ENCODE measurements at regions not wholly inside any gene's neighbourhood (a gene's known extent, or its start where the extent isn't known, plus 50 kb on each side); places are given as distances from the start of the nearest gene placed in this dataset.
A peak's percentile ranks its signal among the peaks of the same experiment; 100 is the strongest.

- TF ChIP-seq CTCF (IDR thresholded peaks at IDR 0.05; ENCODE audit: extremely low read depth in 1 of 2, insufficient read depth in 1 of 2, low read depth in 1 of 2, low read length in 2 of 2) (no peak), POLR2AphosphoS5 (IDR thresholded peaks at IDR 0.05; ENCODE audit: insufficient read depth, low read depth, low read length) (no peak), POLR2A (IDR thresholded peaks at IDR 0.05; ENCODE audit: low read depth, low read length) (peak; percentile 29), EZH2 (IDR thresholded peaks at IDR 0.05; ENCODE audit: borderline replicate concordance, low read depth, low read length, severe bottlenecking) (no peak), JUN (IDR thresholded peaks at IDR 0.05; ENCODE audit: borderline replicate concordance, insufficient read depth, insufficient read length, low read depth) (peak; percentile 65), MAX (IDR thresholded peaks at IDR 0.05; ENCODE audit: insufficient read depth, insufficient read length) (no peak), GATA2 (IDR thresholded peaks at IDR 0.05; ENCODE audit: insufficient read depth, insufficient read length, low read depth, low read length) (peak; percentile 24)
Observed at GRCh38 chr15:38068626-38069391, 134.4 kb downstream of the TMCO5A start.

All from endothelial cell of umbilical vein (primary cell).